Colonic mucosa (tissue), 4 donors: ENCODE measurements at regions not wholly inside any gene's neighbourhood (a gene's known extent, or its start where the extent isn't known, plus 50 kb on each side); places are given as distances from the start of the nearest gene placed in this dataset.
"Not testable (repeated sequence)": the region's sequence is repeated elsewhere in the genome, so short reads cannot be mapped to it uniquely, and the experiment has no call there.

Source experiments
- DNase-seq: peaks from one replicate; pipeline ENCODE4 v3.0.0-alpha.2; 2020
- H3K27ac ChIP-seq: fragments of 200-600 bp; one replicate; pipeline ENCODE4 v1.8.0; 2021
- H3K27me3 ChIP-seq: fragments of 200-600 bp; one replicate; pipeline ENCODE4 v1.8.0; 2021
- H3K36me3 ChIP-seq: fragments of 200-600 bp; one replicate; pipeline ENCODE4 v1.8.0; 2021
- H3K4me1 ChIP-seq: fragments of 200-600 bp; one replicate; pipeline ENCODE4 v1.8.0; 2021; ENCODE audit warnings: mild to moderate bottlenecking
- H3K4me3 ChIP-seq: fragments of 200-600 bp; one replicate; pipeline ENCODE4 v1.8.0; 2021
- H3K9ac ChIP-seq, 2 donors: one replicate each; pipeline ENCODE4 v1.7.0; 2013; ENCODE audit warnings: control low read depth in 2 of 2, low read depth in 2 of 2, low read length in 2 of 2
- H3K9me3 ChIP-seq: fragments of 200-600 bp; one replicate; pipeline ENCODE4 v1.8.0; 2021
- CTCF ChIP-seq: fragments of 200-600 bp; IDR thresholded peaks from one replicate; pipeline ENCODE4 v1.8.0; 2022; ENCODE audit warnings: antibody characterized with exemption, mild to moderate bottlenecking
- intact Hi-C: fragments of 100-400 bp; cut with DNase I; formaldehyde crosslinking; loops from one replicate; pipeline ENCODE4 v1.14.1; 2022
- donor health status: healthy.
- donor health status: DM: no; HTN: no; CAD: no.
- donor health status: DM: no; HTN: no; CAD: no.

GRCh38 chr9:106035806-106036205 lies 341.5 kb downstream of the TMEM38B start:
- Histone ChIP-seq H3K27me3 (no peaks in the 10 kb centered on the region), H3K4me1 (no peaks in the 10 kb centered on the region), H3K9me3 (no peaks in the 10 kb centered on the region), H3K36me3 (no peaks in the 10 kb centered on the region), H3K27ac (no peak overlapping the region), H3K9ac (no peak overlapping the region), H3K4me3 (no peak overlapping the region)
- intact Hi-C loops: no loop called here
- TF ChIP-seq CTCF: no peak
- DNase-seq: no peak

GRCh38 chr9:106038266-106039001 lies 344.1 kb downstream of the TMEM38B start:
- intact Hi-C loops: no loop called here

GRCh38 chr9:106039151-106039935 lies 345.0 kb downstream of the TMEM38B start:
- TF ChIP-seq CTCF: no peak
- intact Hi-C loops: no loop called here
- Histone ChIP-seq H3K9ac (no peak overlapping the region), H3K9me3 (no peaks in the 10 kb centered on the region), H3K4me3 (no peak overlapping the region), H3K27ac (no peak overlapping the region), H3K36me3 (no peaks in the 10 kb centered on the region), H3K4me1 (no peaks in the 10 kb centered on the region), H3K27me3 (no peaks in the 10 kb centered on the region)
- DNase-seq: no peak

More at GRCh38 chr9:106038266-106039001, 344.1 kb downstream of the TMEM38B start:
- Histone ChIP-seq H3K4me1 (no peaks in the 10 kb centered on the region), H3K9ac (no peak overlapping the region), H3K36me3 (no peaks in the 10 kb centered on the region), H3K4me3 (no peak overlapping the region), H3K9me3 (no peaks in the 10 kb centered on the region), H3K27ac (no peak overlapping the region), H3K27me3 (no peaks in the 10 kb centered on the region)
- DNase-seq: no peak
- no peak for TF ChIP-seq CTCF

DNA sequence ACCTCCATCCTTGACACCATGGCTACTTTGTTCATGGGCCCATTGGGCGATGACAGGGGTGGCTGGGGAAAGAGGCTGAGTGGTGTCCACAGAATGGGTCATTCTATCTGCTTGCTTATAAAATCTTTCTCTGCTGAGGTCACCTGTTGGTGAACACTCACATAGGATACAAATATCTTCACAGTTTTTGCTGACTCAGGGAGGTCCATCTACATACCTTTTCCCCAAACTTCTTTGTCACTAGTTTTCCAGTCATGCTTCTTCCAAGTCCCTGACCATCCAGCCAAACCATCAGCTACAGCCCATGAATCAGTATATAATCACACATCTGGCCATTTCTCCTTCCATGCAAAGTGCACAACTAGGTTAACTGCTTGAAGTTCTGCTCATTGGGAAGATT lies 347.6 kb downstream of the TMEM38B start:
- H3K36me3 ChIP-seq, DNase-seq, H3K27me3 ChIP-seq, H3K9ac ChIP-seq, H3K4me1 ChIP-seq, intact Hi-C loops, H3K4me3 ChIP-seq, H3K27ac ChIP-seq, H3K9me3 ChIP-seq: not testable (repeated sequence)

- Histone ChIP-seq H3K9me3 (no peaks in the 10 kb centered on the region), H3K4me1 (no peaks in the 10 kb centered on the region), H3K4me3 (no peak overlapping the region), H3K27ac (no peak overlapping the region), H3K9ac (no peak overlapping the region), H3K27me3 (no peaks in the 10 kb centered on the region), H3K36me3 (no peaks in the 10 kb centered on the region)
- no peak for DNase-seq
- intact Hi-C loops: no loop called here
- no peak for TF ChIP-seq CTCF
Measured at GRCh38 chr9:106051545-106051944, 357.2 kb downstream of the TMEM38B start.

GRCh38 chr9:106052166-106052565 lies 357.8 kb downstream of the TMEM38B start:
- TF ChIP-seq CTCF: no peak

More at GRCh38 chr9:106052166-106052565, 357.8 kb downstream of the TMEM38B start:
- intact Hi-C loops: no loop called here
- no peaks in the 10 kb centered on the region for H3K4me1 ChIP-seq
- no peaks in the 10 kb centered on the region for H3K36me3 ChIP-seq
- no peak overlapping the region for H3K4me3 ChIP-seq
- no peak overlapping the region for H3K27ac ChIP-seq
- no peaks in the 10 kb centered on the region for H3K27me3 ChIP-seq
- no peak for DNase-seq
- H3K9ac ChIP-seq: no peak overlapping the region
- H3K9me3 ChIP-seq: no peaks in the 10 kb centered on the region
